HL-60 (cell line): ENCODE measurements at regions not wholly inside any gene's neighbourhood (a gene's known extent, or its start where the extent isn't known, plus 50 kb on each side); places are given as distances from the start of the nearest gene placed in this dataset.

Experiments used
- DNase-seq, 2 experiments: peaks; one replicate each; pipeline ENCODE4 v3.0.0-alpha.2; 2010 to 2020; ENCODE audit warnings: low read depth in 1 of 2, low spot score in 1 of 2
- H3K27ac ChIP-seq: fragments of 250-450 bp; sonication (Bioruptor Pico); replicated peaks from 2 replicates; pipeline ENCODE4 v1.5.1; 2020; ENCODE audit warnings: mild to moderate bottlenecking, moderate library complexity
- H3K27me3 ChIP-seq: fragments of 250-450 bp; sonication (Bioruptor Pico); 2 replicates; pipeline ENCODE4 v1.5.1; 2021; ENCODE audit warnings: mild to moderate bottlenecking, moderate library complexity; ENCODE audit not compliant: insufficient read depth, poor library complexity, severe bottlenecking
- H3K4me3 ChIP-seq: replicated peaks from 2 replicates; pipeline ENCODE4 v1.5.1; 2011; ENCODE audit warnings: mild to moderate bottlenecking, control low read depth, low read length; ENCODE audit not compliant: insufficient read depth
- GABPA ChIP-seq: IDR thresholded peaks from 2 replicates; pipeline ENCODE4 v1.6.1; 2012; ENCODE audit warnings: low read depth
- POLR2AphosphoS5 ChIP-seq: IDR thresholded peaks from 2 replicates; pipeline ENCODE4 v1.6.1; 2012; ENCODE audit warnings: low read depth
- SPI1 ChIP-seq: IDR thresholded peaks from 2 replicates; pipeline ENCODE4 v1.6.1; 2012; ENCODE audit warnings: low read depth, mild to moderate bottlenecking, borderline replicate concordance
- TF ChIP-seq, protein P1 (sequence below): IDR thresholded peaks from one replicate; pipeline ENCODE4 v1.5.1; 2011; ENCODE audit warnings: low read length, control low read depth, inconsistent platforms; ENCODE audit not compliant: insufficient read depth
- TF ChIP-seq, protein P2 (sequence below): IDR thresholded peaks from 2 replicates; pipeline ENCODE4 v1.6.1; 2012; ENCODE audit warnings: low read depth; ENCODE audit not compliant: insufficient replicate concordance

DNA sequence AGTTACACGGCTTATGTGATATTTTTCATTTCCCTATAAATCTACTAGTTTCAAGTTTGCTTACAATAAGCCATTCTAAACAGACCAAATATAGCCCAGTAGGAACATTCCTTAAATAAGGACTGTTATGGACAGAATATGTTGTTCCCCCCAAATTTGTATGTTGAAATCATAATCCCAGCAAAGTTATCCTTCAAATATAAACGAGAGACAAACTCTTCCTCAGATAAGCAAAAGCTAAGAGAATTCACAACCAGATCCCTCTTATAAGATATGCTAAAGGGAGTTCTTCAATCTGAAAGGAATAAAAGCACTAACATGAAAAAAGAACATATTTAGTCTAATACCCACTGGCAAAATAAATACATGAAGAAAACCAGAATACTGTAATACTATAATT lies 795.5 kb upstream of the GJE1 start:
- no peak overlapping the region for H3K4me3 ChIP-seq
- TF ChIP-seq POLR2AphosphoS5 (no peak), SPI1 (no peak), GABPA (no peak)
- TF ChIP-seq, protein P1, sequence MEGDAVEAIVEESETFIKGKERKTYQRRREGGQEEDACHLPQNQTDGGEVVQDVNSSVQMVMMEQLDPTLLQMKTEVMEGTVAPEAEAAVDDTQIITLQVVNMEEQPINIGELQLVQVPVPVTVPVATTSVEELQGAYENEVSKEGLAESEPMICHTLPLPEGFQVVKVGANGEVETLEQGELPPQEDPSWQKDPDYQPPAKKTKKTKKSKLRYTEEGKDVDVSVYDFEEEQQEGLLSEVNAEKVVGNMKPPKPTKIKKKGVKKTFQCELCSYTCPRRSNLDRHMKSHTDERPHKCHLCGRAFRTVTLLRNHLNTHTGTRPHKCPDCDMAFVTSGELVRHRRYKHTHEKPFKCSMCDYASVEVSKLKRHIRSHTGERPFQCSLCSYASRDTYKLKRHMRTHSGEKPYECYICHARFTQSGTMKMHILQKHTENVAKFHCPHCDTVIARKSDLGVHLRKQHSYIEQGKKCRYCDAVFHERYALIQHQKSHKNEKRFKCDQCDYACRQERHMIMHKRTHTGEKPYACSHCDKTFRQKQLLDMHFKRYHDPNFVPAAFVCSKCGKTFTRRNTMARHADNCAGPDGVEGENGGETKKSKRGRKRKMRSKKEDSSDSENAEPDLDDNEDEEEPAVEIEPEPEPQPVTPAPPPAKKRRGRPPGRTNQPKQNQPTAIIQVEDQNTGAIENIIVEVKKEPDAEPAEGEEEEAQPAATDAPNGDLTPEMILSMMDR = no peak
- TF ChIP-seq, protein P2, sequence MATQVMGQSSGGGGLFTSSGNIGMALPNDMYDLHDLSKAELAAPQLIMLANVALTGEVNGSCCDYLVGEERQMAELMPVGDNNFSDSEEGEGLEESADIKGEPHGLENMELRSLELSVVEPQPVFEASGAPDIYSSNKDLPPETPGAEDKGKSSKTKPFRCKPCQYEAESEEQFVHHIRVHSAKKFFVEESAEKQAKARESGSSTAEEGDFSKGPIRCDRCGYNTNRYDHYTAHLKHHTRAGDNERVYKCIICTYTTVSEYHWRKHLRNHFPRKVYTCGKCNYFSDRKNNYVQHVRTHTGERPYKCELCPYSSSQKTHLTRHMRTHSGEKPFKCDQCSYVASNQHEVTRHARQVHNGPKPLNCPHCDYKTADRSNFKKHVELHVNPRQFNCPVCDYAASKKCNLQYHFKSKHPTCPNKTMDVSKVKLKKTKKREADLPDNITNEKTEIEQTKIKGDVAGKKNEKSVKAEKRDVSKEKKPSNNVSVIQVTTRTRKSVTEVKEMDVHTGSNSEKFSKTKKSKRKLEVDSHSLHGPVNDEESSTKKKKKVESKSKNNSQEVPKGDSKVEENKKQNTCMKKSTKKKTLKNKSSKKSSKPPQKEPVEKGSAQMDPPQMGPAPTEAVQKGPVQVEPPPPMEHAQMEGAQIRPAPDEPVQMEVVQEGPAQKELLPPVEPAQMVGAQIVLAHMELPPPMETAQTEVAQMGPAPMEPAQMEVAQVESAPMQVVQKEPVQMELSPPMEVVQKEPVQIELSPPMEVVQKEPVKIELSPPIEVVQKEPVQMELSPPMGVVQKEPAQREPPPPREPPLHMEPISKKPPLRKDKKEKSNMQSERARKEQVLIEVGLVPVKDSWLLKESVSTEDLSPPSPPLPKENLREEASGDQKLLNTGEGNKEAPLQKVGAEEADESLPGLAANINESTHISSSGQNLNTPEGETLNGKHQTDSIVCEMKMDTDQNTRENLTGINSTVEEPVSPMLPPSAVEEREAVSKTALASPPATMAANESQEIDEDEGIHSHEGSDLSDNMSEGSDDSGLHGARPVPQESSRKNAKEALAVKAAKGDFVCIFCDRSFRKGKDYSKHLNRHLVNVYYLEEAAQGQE = no peak
- no peak overlapping the region for H3K27ac ChIP-seq
- H3K27me3 ChIP-seq = no peaks in the 10 kb centered on the region
- no peak for DNase-seq

DNA sequence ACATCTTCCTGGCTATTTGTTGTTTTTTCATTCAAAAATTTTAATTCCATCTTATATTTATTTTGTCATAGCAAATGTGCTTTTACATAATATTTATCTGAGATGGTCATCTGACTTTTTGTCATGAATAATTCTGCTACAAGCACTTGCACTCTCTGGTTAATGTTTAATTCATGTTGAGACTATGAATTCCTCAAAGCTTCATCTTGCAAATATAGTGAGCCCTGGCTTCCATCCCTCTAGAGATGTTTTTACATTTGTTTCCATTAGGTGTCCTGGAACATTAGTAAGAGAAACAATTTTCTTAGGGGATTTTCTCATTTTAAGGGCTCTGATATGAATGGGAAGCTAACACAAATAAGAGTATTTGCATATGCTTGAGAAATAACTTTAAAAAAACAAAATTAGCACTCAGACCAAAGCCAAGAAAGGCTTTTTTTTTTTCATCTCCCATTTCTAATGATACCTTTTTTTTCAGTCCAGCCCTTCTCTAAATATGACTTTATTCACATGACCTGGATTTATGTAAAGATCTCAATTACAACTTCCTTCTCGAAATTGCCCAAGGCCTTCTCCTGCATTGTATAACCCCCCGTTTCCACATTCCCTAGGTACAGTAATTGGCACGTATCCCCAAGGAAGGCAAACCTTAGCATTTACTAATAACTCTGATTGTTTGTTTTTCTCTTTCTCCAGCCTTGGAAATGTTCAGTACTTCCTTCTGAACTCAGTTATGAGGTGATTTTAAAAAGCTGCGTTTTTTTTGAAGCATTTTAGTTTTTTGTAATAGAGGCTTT lies 797.0 kb upstream of the GJE1 start:
- TF ChIP-seq GABPA (no peak), SPI1 (no peak)
- TF ChIP-seq, protein P2 = no peak
- TF ChIP-seq, protein P1 = no peak
- Histone ChIP-seq H3K27me3 (no peaks in the 10 kb centered on the region), H3K4me3 (no peak overlapping the region), H3K27ac (no peak overlapping the region)
- no peak for DNase-seq

DNA sequence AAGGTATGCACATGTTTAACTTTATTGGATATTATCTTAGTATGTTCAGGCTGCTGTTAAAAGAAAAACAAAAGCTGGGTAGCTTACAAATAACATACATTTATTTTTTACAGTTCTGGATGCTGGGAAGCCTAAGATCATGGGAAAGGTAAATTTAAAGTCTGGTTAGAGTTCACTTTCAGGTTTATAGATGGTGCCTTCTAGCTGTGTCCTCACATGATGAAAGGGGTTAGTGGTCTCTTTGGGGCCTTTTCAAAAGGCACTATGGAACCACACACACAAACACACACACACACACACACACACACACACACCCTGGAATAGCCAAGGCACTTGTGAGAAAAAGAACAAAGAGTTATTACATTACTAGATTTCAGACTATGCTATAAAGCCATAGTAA lies 805.8 kb upstream of the GJE1 start:
- H3K4me3 ChIP-seq = no peak overlapping the region
- H3K27me3 ChIP-seq = no peaks in the 10 kb centered on the region
- TF ChIP-seq POLR2AphosphoS5 = no peak
- TF ChIP-seq, protein P1 = no peak
- no peak for TF ChIP-seq SPI1
- TF ChIP-seq, protein P2 = no peak
- TF ChIP-seq GABPA = no peak
- no peak overlapping the region for H3K27ac ChIP-seq
- no peak for DNase-seq
